Astrocyte (in vitro differentiated cells and primary cell): ENCODE measurements at regions not wholly inside any gene's neighbourhood (a gene's known extent, or its start where the extent isn't known, plus 50 kb on each side); places are given as distances from the start of the nearest gene placed in this dataset.

Experiments used
- EZH2 ChIP-seq: IDR thresholded peaks from 2 replicates; pipeline ENCODE4 v1.6.1; 2012; ENCODE audit warnings: mild to moderate bottlenecking, low read length, inconsistent platforms; ENCODE audit not compliant: insufficient read depth
- TF ChIP-seq, protein P1 (sequence below): IDR thresholded peaks from 2 replicates; pipeline ENCODE4 v1.5.1; 2011; ENCODE audit warnings: low read depth, mild to moderate bottlenecking, inconsistent platforms, low read length, moderate library complexity; ENCODE audit not compliant: insufficient read depth

DNA sequence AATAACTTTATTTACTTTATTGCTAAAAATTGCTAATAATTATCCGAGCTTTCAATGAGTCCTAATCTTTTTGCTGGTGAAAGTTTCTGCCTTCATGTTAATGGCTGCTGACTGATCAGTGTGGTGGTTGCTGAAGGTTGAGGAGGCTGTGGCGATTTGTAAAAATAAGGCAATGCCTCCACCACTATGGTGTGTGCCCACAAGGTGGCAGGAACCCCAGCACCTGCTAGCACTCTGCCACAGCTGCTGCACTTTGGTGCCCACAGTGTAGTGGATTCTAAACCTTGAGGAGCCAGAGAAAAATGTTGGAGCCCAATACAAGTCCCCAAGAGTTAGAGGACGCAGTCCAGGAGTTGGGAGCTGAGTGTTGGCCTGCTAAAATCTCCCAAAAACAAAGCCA lies 1237.1 kb downstream of the PCDH19 start:
- TF ChIP-seq, protein P1, sequence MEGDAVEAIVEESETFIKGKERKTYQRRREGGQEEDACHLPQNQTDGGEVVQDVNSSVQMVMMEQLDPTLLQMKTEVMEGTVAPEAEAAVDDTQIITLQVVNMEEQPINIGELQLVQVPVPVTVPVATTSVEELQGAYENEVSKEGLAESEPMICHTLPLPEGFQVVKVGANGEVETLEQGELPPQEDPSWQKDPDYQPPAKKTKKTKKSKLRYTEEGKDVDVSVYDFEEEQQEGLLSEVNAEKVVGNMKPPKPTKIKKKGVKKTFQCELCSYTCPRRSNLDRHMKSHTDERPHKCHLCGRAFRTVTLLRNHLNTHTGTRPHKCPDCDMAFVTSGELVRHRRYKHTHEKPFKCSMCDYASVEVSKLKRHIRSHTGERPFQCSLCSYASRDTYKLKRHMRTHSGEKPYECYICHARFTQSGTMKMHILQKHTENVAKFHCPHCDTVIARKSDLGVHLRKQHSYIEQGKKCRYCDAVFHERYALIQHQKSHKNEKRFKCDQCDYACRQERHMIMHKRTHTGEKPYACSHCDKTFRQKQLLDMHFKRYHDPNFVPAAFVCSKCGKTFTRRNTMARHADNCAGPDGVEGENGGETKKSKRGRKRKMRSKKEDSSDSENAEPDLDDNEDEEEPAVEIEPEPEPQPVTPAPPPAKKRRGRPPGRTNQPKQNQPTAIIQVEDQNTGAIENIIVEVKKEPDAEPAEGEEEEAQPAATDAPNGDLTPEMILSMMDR = no peak
- no peak for TF ChIP-seq EZH2
